Gastroesophageal sphincter (tissue), 3 donors: ENCODE measurements at regions not wholly inside any gene's neighbourhood (a gene's known extent, or its start where the extent isn't known, plus 50 kb on each side); places are given as distances from the start of the nearest gene placed in this dataset.

ENCODE experiments used
- EP300 ChIP-seq: sonication (generic); formaldehyde crosslinking; IDR thresholded peaks from one replicate; pipeline ENCODE4 v1.6.1; 2017; ENCODE audit warnings: antibody characterized with exemption, mild to moderate bottlenecking
- POLR2A ChIP-seq, 2 donors: fragments of 450-650 bp; IDR thresholded peaks; one replicate each; pipeline ENCODE4 v1.6.1; 2017; ENCODE audit warnings: antibody characterized with exemption in 2 of 2, mild to moderate bottlenecking in 2 of 2, moderate library complexity in 1 of 2
- POLR2AphosphoS5 ChIP-seq: sonication (generic); formaldehyde crosslinking; IDR thresholded peaks from one replicate; pipeline ENCODE4 v1.6.1; 2017; ENCODE audit warnings: antibody characterized with exemption
- TF ChIP-seq, protein P1 (sequence below), 4 experiments: fragments of 200-600 bp in 2 of 4; fragments of 450-650 bp in 2 of 4; sonication (generic) in 1 of 4; IDR thresholded peaks; one replicate each; pipeline ENCODE4 v1.5.1; 2017 to 2019; ENCODE audit warnings: antibody characterized with exemption in 4 of 4, mild to moderate bottlenecking in 2 of 4, moderate library complexity in 2 of 4

GRCh38 chr10:28841625-28842024 is 164.3 kb downstream of the BAMBI start:
- TF ChIP-seq, protein P1, sequence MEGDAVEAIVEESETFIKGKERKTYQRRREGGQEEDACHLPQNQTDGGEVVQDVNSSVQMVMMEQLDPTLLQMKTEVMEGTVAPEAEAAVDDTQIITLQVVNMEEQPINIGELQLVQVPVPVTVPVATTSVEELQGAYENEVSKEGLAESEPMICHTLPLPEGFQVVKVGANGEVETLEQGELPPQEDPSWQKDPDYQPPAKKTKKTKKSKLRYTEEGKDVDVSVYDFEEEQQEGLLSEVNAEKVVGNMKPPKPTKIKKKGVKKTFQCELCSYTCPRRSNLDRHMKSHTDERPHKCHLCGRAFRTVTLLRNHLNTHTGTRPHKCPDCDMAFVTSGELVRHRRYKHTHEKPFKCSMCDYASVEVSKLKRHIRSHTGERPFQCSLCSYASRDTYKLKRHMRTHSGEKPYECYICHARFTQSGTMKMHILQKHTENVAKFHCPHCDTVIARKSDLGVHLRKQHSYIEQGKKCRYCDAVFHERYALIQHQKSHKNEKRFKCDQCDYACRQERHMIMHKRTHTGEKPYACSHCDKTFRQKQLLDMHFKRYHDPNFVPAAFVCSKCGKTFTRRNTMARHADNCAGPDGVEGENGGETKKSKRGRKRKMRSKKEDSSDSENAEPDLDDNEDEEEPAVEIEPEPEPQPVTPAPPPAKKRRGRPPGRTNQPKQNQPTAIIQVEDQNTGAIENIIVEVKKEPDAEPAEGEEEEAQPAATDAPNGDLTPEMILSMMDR (IDR thresholded peaks at IDR 0.05), result no peak
- TF ChIP-seq POLR2AphosphoS5 (no peak), POLR2A (IDR thresholded peaks at IDR 0.05) (no peak), EP300 (no peak)
